ENCODE measurements at regions not wholly inside any gene's neighbourhood (a gene's known extent, or its start where the extent isn't known, plus 50 kb on each side); places are given as distances from the start of the nearest gene placed in this dataset.

- DNase-seq (ENCODE audit: low read depth in 2 of 2) = no peak
These were observed 130.6 kb downstream of the SMAD6 start for GRCh38 chr15:66832664-66833063.

DNA sequence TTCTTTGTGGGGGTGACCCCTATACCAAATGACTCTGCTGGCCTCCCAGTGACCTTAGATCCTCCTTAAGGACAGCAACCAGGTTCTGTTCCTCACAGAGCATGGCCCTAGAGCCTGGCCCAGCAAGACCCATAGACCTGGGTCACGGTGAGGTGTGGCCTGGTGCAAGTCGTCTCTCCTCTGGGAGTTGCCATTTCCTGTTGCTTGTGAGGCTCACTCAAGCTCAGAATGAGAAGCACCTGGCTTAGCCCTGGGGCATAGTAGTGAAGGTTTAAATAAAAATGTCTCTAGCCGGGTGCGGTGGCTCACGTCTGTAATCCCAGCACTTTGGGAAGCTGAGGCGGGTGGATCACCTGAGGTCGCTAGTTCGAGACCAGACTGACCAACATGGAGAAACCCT is 131.3 kb downstream of the SMAD6 start:
- no peak for DNase-seq (ENCODE audit: low read depth in 2 of 2)

GRCh38 chr15:66833803-66834202 is 131.8 kb downstream of the SMAD6 start:
- DNase-seq (ENCODE audit: low read depth in 2 of 2) = no peak

- no peak for DNase-seq (ENCODE audit: low read depth in 2 of 2)
These were observed 133.1 kb downstream of the SMAD6 start for GRCh38 chr15:66834881-66835878.

- no peak for DNase-seq (ENCODE audit: low read depth in 2 of 2)
These were observed 134.4 kb downstream of the SMAD6 start for GRCh38 chr15:66836231-66837030.

DNA sequence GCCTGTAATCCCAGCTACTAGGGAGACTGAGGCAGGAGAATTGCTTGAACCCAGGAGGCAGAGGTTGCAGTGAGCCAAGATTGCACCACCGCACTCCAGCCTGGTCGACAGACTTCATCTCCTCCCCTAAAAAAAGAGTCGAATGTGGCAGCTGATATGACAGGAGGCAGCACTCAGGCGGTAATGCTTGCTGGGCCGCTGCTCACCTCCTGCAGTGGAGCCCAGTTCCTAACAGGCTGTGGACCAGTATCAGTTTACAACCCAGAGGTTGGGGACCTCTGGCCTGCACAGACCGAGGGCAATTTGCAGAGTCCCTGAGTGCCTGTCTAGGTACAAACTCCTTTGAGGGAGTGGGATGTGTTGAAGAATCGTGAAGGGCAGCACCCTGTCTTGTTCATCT is 136.2 kb downstream of the SMAD6 start:
- no peak for DNase-seq (ENCODE audit: low read depth in 2 of 2)

GRCh38 chr15:66838671-66839239 is 136.7 kb downstream of the SMAD6 start:
- DNase-seq (ENCODE audit: low read depth in 2 of 2) = no peak

DNA sequence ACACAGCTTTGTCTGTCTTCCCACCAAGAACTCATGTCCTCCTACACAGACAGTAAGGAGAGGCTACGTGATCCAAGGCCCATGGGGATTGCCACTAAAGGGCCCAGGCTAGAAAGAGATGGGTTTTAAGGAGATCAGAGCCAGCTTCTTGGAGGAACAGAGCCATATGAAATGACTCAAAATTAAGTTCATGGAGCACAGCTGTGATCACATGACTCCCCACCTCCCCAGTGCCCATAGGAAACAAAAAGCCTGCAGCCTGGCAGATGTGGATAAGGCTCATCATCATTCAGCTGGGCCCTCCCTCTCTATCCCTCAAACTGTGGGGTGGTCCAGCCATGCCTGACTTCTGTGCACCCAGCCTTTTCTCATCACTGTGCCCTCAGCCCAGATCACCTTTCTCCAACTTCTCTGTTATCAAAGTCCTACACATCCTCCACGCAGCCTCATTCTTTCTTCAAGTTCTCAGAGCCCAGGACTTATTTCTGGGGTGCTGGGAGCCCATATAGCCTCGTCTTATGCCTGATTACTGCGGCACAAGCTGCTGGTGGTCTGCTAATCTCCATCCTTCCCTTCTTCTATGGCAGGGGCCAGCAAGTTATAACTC is 137.6 kb downstream of the SMAD6 start:
- no peak for DNase-seq (ENCODE audit: low read depth in 2 of 2)

GRCh38 chr15:66840615-66841390 is 138.8 kb downstream of the SMAD6 start:
- DNase-seq (ENCODE audit: low read depth in 2 of 2) = no peak

DNA sequence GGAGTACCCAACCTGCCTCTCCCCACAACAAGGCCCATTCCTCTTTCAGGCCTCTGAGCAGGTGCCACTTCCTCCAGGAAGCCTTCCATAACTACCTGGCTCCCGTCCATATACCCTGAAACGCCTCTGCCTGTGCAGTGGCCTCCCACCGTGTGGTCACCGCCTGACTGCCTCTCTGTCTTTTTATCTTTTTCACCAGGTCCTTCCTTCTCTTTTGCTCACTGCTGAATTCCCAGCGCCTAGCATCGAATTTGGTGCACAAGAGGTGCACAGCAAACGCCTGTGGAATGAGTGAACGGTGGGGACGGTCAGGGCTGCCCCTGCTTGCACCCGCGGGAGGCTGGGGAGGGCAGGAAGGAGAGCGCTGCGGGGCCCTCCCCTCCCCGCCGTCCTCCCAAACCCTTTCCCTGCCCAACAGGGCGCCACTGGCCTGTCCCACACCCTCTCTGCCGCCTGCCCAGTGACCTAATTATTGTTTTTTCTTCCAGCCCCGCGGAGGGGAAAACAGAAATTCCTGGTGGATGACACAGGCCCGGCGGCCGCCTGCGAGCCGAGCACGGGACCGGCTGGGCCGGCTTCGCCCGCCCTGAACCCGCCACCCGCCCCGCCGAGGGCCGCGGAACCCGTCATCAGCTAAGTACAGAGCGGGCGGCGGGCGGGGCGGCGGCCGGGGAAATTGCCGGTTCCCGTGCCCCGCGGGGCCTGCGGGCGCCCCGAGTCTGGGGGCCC is 140.1 kb downstream of the SMAD6 start:
- DNase-seq (ENCODE audit: low read depth in 2 of 2) = no peak

GRCh38 chr15:66842710-66843441 is 140.8 kb downstream of the SMAD6 start:
- no peak for DNase-seq (ENCODE audit: low read depth in 2 of 2)

GRCh38 chr15:66843581-66843980 is 141.5 kb downstream of the SMAD6 start:
- DNase-seq (ENCODE audit: low read depth in 2 of 2) = no peak

DNA sequence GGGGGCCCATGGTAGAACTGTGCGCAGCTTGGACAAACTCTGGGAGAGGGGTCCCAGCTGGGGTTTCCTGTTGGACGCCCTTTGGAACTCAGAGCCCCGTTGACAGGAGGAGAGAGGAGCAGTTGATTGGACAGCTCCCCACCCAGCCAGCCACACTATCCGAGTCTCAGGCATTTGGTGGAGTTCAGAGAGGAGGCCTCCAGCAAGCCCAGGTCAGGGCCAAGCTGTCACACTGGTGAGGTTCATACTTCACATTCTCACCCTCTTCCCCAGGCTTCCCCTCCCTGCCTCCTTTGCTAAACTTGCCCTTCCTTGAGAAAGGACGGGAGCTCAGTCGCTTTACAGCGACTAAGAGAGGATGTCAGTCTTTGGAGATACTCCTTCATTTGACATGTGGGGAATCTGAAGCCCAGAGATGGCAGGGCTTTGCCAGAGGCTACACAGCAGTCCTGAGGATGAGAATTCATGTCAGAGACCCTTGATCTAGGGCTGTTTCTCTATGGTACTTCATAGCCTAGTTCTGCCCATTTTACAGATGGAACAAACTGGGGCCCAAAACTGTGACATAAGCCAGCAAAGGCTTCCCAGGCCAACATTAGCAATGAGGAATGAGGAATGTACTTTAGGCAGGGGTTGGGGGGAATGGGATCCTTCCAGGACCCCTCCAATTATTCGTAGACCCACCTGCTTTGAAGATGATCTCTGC is 142.2 kb downstream of the SMAD6 start:
- DNase-seq (ENCODE audit: low read depth in 2 of 2) = no peak

DNA sequence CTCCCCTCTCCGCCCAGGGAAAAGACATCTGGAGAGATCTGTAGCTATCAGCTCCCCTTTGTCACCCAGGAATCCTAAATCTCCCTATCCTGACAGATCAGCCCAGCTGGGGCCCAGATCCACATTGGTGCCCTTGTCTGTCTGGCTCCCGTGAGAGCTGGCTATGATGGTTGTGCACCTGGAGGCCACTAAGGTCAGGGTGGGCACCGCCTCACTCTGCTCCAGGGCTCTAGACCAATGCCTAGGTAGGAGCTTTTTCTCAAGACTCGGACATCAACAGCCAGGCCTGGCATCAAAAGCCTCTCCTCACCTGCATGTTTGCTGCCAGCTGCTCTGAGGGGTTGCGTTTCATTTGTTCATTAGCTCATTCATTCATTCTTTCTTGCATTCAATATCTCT is 142.7 kb downstream of the SMAD6 start:
- no peak for DNase-seq (ENCODE audit: low read depth in 2 of 2)

GRCh38 chr15:66845266-66845785 is 143.3 kb downstream of the SMAD6 start:
- DNase-seq (ENCODE audit: low read depth in 2 of 2) = no peak

DNA sequence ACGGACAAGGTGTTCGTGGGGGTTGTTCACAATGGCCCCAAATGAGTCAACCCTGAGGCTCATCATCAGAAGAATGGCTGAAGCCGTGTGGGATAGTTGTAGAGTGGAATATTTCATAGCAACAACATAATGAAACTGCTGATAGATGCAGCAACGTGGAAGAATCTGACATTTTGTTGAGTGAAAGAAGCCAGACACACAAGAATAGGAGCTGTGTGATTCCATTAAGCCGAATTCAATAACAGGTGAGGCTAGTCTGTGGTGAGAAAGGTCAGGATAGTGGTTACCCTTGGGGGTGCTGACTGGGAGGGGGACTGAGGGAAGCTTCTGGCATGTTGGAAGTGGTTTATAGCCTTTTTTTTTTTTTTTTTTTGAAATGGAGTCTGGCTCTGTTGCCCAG is 144.0 kb downstream of the SMAD6 start:
- no peak for DNase-seq (ENCODE audit: low read depth in 2 of 2)

DNA sequence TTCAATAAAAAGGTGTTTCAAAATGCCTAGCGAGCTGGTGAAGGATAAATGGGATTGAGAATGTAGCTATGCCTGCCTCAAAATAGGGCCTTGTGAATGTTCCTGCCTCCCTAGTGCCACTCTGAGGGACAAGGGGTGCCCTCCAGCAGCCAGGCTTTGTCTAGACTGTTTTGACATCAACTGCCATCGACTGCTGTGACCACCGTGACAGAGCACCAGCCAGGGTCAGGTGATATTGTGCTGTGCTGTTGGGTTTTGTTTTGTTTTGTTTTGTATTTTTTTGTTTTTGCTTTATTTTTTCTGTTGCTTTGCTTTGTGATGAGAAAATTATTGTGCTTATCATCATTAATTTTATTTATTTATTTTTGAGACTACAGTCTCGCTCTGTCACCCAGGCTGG is 144.8 kb downstream of the SMAD6 start:
- DNase-seq (ENCODE audit: low read depth in 2 of 2) = no peak

DNA sequence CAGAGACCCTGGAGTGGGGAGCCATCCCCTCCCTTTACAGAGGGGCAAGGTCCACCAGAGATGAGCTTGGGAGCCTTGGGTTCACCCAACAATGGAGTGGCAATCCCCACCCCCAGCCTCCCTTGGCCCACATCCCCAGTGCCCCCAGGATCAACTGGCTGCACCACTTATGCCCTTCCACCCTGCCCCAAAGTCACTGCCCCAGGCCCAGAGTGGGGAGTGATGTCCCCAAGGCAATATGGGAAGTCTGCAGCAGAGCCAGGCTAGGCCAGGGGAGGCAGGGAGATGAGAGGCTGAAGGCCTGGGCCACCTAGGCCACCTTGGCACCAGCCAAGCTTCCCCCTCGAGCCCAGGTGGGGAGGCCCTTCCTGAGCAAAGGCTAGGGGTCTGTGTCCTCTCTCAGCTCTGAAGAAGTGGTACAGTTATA is 145.5 kb downstream of the SMAD6 start:
- DNase-seq (ENCODE audit: low read depth in 2 of 2) = no peak

GRCh38 chr15:66848116-66848515 is 146.1 kb downstream of the SMAD6 start:
- no peak for DNase-seq (ENCODE audit: low read depth in 2 of 2)
